Breast epithelium (tissue), 3 donors: ENCODE measurements at regions not wholly inside any gene's neighbourhood (a gene's known extent, or its start where the extent isn't known, plus 50 kb on each side); places are given as distances from the start of the nearest gene placed in this dataset.

Source experiments
- POLR2A ChIP-seq: fragments of 450-650 bp; IDR thresholded peaks from one replicate; pipeline ENCODE4 v1.6.1; 2016; ENCODE audit warnings: antibody characterized with exemption, mild to moderate bottlenecking, moderate library complexity
- POLR2AphosphoS5 ChIP-seq, 3 donors: sonication (generic); formaldehyde crosslinking; IDR thresholded peaks; one replicate each; pipeline ENCODE4 v1.6.1; 2017; ENCODE audit warnings: antibody characterized with exemption in 3 of 3
- TF ChIP-seq, protein P1 (sequence below), 3 donors: fragments of 450-650 bp; IDR thresholded peaks; one replicate each; pipeline ENCODE4 v1.5.1; 2016 to 2017; ENCODE audit warnings: antibody characterized with exemption in 3 of 3, mild to moderate bottlenecking in 3 of 3, moderate library complexity in 3 of 3

DNA sequence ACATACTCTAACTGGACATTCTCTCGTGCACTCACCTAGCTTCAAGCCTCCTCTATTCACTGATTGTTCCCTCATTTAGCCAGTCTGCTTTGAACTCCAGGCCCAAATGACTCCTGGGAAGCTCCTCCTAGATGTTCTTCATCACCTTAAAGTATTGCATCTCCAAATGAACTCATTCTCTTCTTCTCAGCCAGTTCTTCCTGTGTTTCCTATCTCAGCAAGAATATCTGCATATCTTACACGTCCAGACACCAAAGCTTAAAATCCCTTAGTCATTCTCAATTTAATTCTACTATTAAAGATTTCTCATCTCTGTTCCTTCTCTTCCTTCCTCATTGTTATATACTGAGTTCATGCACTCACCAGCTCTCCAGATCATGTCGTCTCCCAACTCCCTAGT is 118.6 kb upstream of the DAB2 start:
- TF ChIP-seq, protein P1, sequence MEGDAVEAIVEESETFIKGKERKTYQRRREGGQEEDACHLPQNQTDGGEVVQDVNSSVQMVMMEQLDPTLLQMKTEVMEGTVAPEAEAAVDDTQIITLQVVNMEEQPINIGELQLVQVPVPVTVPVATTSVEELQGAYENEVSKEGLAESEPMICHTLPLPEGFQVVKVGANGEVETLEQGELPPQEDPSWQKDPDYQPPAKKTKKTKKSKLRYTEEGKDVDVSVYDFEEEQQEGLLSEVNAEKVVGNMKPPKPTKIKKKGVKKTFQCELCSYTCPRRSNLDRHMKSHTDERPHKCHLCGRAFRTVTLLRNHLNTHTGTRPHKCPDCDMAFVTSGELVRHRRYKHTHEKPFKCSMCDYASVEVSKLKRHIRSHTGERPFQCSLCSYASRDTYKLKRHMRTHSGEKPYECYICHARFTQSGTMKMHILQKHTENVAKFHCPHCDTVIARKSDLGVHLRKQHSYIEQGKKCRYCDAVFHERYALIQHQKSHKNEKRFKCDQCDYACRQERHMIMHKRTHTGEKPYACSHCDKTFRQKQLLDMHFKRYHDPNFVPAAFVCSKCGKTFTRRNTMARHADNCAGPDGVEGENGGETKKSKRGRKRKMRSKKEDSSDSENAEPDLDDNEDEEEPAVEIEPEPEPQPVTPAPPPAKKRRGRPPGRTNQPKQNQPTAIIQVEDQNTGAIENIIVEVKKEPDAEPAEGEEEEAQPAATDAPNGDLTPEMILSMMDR (IDR thresholded peaks at IDR 0.05): no peak
- no peak for TF ChIP-seq POLR2AphosphoS5 (IDR thresholded peaks at IDR 0.05)
- no peak for TF ChIP-seq POLR2A
